DLD1 (cell line): ENCODE measurements at regions not wholly inside any gene's neighbourhood (a gene's known extent, or its start where the extent isn't known, plus 50 kb on each side); places are given as distances from the start of the nearest gene placed in this dataset.
"Not testable (repeated sequence)": the region's sequence is repeated elsewhere in the genome, so short reads cannot be mapped to it uniquely, and the experiment has no call there.

Experiments used
- in situ Hi-C: cut with HindIII; loops from 2 replicates; pipeline ENCODE4 v1.10.0; 2017; ENCODE audit warnings: low sequenced_read_pairs

DNA sequence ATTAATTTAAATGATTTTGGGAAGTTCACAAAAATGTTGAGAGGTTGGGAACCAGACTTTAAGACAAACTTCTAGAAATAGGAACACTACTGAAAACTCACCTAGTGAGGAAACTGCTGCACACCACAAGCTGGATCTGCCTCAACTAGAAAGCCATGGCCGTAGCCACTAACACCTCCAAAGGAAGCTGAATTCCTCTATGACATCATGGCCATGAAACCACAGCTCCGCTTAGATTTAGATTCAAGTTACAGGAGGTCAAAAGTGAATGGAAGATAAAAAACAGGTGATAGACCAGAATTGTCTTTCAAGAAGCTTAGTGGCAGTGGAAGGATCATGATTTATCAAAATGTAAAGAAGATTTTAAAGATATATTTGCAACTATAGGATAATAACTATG lies 208.8 kb upstream of the ALG10 start:
- in situ Hi-C loops: no loop called here

DNA sequence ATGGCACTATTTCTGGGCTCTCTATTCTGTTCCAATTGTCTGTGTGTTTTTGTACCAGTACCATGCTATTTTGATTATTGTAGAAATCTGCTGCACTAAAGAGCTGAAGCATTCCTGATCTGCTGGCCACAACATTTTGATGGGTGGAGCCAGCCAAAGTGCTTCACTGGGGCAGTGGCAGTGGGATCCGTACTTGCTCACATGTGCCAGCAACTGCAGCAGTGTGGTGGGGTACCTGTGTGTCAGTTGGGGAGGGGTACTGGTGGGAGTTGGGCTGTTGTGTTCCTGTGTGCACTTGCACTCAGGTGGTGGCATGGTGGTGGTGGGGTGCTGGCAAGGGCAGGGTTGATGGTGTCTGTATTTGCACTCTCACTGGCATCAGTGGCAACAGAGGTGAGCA lies 204.6 kb upstream of the ALG10 start:
- in situ Hi-C loops: no loop called here

DNA sequence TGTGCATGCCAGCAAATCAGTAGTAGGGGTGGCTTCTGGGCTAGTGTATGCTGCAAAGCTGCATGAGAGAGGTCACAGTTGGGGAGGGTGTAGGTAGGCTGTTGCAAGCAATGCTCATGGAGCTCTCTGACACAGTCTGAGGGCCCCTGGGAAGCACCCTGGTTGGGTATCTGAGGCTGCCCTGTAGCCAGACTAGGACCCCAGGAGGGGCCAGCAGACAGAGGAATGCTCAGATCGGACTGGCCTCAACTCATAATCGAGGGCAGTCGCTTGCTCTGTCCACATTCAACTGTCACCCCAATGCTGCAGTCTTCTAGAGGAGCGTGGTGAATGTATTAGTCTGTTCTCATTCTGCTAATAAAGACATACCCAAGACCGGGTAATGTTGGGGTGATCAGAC lies 204.0 kb upstream of the ALG10 start:
- in situ Hi-C loops: no loop called here

DNA sequence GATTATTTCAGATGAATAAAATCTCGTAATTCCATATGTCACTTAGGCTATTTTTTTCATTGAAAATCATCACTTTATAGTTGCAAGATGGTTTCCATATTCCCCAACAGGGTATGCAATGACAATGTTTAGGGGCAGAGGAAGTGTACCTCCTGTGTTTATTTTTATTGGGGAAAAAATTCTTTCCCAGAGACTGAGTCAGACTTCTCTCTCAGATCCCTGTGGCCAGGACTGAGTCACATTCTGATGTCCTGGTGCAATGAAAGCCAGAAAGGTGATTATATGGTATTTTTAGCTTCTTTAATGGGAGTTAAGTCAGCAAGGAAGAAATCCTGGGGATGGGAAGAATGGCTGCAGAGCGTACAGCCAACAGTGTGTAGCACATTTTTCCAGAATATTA lies 196.9 kb upstream of the ALG10 start:
- in situ Hi-C loops: no loop called here

DNA sequence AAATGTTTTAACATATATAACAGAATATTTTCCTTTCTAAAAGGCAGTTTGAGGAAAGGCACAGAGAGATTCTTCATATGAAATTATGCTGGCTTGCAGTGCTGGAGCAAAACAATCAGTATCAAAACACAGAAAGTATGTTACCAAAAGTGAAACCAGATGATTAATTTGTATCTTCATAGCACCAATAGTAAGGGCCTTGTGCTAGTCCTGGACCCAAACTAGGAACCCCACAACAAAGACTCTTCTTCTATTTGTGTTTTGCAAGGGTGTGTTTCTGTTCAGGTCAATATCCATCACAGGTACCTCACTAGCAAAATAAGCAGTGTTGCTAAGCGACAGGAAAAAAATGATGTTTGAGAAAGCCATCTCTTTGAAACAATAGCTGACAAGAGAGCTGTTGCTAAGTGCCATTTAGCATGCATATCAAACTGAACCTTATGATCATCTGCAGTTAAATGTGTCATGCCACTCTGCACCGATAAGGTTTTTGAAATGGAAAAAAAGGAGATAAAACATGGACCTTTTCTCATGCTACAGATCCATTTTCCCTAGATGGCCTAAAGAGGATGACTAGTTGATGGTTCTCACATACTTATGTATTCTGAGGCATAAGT lies 196.2 kb upstream of the ALG10 start:
- in situ Hi-C loops: no loop called here

DNA sequence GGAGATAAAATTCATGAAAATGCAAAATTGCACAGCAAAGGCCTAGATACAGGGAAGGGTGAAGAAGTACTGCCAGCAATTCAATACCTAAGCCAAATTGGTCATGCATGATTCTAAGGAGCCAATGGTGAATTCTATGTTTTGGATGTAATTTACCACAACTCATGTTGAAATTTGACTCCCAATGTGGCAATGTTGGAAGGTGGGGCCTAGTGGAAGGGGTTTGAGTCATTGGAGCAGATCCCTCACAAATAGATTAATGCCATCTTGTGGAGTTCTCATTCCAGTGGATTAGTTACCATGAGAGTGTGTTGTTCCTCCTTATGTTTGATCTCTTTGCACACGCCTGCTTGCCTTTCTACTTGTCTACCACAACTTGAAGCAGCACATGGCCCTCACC lies 194.0 kb upstream of the ALG10 start:
- in situ Hi-C loops: no loop called here

DNA sequence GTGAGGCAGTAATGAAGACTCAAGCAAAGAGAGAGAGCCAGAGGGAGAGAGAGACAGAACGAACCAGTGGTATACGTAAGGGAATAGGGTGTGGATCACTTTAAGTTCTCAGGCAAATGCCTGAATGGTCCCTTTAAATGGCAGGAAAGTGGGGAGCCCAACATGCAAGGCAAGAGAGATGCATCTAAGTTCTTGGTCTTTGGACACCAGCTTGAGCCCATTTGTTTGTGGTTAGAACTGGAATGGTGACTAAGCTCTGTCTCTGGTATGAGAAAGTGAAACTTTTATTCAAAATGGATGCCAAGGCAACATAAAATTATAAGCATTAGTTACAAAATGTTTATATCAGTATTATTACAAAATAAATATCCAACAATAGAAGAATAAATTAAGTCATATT lies 192.2 kb upstream of the ALG10 start:
- in situ Hi-C loops: no loop called here

DNA sequence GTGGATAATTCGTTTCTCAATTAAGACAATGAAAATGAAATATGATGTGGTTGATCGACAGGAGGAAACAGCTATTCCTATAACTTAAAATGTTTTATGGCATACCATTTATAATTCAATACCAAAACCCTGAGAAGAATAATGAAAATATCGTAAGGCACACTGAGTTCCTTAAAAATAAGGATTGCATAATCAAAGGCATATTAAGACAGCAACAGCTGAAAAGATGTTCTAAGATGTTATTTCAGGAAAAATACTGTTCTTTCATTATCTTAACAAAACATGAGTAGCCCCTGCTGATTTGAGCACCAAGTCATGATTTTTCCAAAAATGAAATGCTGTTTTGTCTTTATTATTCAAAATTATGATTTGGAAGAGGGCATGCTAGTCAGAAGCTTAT lies 189.4 kb upstream of the ALG10 start:
- in situ Hi-C loops: no loop called here

DNA sequence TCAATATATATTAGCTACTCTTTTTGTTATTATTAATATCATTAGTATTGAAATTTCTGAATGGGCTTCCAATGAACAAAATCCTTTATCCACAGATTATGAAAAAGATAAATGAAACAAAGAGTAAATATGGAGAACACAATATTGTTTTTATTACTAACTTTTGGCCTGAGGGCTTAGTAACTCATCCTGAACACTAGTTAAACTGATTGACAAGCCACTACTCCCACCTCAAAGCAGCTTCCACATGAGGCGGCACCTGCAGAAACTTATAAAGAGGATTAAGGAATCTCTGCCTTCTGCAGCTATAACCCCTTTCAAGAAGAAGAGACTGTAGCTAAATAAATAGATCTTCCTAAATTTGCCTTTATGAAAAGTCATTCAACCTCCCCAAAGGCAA lies 187.6 kb upstream of the ALG10 start:
- in situ Hi-C loops: no loop called here

DNA sequence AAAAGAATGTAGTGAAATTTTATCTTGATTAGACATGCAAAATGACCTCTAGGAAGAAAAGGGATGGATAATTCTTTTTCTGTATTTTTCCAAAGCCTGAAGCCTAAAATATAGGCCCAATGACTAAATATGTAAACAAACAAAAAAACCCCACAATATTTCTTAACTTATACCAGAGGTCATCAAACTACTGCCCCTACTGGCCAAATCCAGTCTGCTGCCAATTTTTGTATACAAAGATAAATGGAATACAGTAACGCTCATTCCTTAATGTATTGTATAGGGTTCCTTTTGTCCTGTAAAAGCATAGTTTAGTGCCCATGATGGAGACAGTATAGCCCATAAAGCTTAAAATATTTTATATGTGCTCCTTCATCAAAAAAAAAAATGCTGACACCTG lies 145.7 kb upstream of the ALG10 start:
- in situ Hi-C loops: no loop called here

DNA sequence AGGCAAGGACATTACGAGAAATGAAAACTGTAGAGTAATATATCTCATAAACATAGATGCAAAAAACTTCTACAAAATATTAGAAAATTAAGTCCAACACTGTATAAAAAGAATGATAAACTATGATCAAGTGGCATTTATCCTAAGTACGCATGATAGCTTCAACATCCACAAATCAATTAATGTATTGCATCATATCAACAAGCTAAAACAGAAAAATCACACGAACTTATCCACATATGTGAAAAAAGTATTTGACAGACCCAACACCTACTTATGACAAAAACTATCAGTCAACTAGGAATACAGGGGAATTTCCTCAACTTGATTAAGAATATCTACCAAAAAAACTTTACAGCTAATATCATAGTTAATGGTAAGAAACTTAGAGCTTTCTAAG lies 129.9 kb upstream of the ALG10 start:
- in situ Hi-C loops: no loop called here

DNA sequence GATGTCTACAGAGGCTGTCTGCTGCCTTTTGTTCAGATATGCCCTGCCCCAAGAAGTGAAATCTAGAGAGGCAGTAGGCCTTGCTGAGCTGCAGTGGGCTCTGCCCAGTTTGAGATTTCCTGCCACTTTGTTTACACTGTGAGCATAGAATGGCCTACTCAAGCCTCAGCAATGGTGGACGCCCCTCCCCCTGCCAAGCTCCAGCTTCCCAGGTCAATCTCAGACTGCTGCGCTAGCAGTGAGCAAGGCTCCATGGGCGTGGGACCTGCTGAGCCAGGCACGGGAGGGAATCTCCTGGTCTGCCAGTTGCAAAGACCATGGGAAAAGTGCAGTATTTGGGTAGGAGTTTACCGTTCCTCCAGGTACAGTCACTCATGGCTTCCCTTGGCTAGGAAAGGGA lies 101.8 kb upstream of the ALG10 start:
- in situ Hi-C loops: not testable (repeated sequence)

DNA sequence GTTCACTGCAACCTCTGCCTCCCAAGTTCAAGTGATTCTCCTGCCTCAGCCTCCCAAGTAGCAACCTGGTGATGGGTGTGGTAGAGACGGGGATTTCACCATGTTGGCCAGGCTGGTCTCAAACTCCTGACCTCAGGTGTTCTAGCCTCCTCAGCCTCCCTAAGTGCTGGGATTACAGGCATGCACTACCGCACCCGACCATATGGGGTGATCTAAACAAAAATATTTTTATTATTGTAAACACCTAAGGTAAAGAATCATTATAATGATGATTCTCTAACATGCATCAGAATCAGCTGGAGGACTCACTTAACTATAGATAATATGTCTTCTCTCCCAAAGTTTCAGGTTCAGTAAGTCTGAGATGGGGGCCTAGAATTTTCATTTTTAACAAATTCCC lies 96.2 kb upstream of the ALG10 start:
- in situ Hi-C loops: no loop called here

DNA sequence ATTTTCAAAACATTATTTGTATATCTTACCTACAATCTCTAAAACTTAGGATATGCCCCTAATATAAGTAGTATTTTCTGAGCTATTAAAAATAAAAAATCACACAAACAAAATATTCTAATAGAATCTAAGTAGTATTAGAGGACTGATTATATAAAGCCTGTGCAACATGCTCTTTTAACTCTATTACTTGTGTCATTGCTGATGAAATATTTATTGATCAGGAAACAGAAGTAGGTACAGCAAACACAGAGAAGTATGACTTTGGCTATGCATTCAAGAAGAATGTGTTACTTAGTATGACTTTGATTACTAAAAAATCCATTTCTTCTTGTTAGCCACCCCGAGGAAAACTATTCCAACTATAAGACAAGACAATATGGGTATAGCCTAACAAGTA lies 84.6 kb upstream of the ALG10 start:
- in situ Hi-C loops: not testable (repeated sequence)

DNA sequence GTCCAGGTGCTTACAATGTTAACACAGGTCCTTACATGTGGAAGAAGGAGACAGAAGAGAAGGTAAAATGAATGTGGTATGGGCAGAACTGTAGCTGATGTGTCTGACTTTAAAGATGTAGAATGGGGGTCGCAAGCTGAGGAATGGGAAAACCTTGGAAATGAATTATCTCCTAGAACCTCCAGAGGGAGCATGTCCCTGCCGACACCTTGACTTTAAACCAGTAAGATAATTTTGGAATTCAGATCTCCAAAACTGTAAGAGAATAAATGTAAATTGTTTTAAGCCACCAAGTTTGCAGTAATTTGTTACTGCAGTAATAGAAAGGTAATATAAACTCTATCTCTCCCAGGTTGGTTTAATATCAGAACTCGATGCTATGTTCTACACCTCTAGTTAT lies 80.1 kb upstream of the ALG10 start:
- in situ Hi-C loops: no loop called here

DNA sequence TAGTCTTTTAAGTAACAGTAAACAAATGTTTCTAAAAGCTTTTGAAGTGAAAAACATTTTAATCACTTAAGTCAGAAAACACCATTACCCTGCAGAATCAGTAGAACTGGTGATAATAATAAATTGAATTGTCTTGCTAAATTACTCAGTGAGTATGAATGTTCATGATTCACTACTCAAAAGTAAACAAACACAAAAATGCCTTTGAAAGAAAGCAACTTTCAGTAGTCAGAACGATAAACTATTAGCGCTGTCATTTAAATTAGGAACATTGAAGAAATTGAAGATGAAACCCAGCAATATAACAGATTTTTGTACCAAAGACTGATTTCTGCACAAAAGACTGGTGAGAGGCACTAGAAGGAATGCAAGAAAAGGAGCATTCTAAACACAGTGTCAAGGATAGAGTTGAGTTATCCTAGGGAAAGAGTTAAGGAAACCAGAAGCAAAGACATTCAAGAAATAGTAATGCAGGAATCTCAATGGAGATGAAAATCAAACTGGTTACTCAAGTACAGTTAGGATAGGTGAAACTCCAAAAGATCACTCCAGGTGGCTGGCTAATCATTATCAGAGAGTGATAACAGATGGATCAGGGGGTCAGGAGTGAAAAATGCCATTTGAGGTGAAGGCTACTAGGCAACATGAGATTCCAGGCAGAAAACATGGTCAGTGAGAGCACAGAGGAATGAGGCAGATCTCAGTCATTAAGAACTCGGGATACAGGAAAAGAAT lies 77.4 kb upstream of the ALG10 start:
- in situ Hi-C loops: no loop called here

DNA sequence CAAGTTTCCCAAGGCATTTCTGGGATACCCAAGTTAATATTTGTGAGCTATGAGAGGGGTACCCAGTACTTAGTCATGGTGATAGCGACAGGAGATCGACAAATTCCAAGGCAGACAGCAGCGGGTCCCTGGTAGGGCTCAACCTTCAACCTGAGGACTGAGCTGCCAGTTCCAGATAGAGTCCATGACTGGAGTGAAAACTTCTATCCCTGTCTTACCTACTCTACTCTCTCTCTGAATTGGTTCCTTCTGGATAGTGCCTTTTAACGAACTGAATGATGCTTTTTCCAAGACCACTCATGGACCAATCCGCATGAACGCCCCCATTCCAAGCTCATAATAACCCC lies 76.9 kb upstream of the ALG10 start:
- in situ Hi-C loops: no loop called here

DNA sequence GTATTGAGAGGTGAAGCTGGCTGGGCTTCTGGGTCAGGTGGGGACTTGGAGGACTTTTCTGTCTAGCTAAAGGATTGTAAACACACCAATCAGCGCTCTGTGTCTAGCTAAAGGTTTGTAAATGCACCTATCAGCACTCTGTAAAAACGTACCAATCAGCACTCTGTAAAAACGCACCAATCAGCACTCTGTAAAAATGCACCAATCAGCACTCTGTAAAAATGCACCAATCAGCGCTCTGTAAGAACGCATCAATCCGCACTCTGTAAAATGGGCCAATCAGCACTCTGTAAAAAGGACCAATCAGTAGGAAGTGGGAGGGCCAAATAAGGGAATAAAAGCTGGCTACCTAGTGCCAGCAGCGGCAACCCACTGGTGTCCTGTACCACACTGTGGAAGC lies 56.1 kb upstream of the ALG10 start:
- in situ Hi-C loops: not testable (repeated sequence)

DNA sequence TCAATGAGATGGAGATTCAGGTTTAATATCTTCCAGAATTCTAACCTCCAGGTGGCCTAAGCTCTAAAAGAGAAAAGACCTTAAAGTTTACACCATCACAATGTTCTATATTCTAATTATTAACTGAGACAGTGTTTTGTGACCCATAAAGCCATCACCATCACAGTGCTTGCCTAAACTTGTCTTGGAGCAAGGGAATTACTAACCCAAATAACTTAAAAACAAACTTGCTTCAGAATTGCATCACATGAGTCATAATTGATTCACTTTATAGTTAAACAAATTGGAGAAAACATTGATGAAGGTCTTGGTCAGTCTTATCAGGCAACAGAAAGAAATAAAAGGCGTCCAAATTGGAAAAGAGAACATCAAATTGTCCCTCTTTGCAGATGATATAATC lies 54.5 kb upstream of the ALG10 start:
- in situ Hi-C loops: no loop called here
